Caco-2 (cell line): ENCODE measurements at regions not wholly inside any gene's neighbourhood (a gene's known extent, or its start where the extent isn't known, plus 50 kb on each side); places are given as distances from the start of the nearest gene placed in this dataset.

Source experiments
- BruUV-seq: library from RNA; stranded (reverse); fragments of 400-500 nt; replicated peaks from 2 replicates; lab custom pipeline; 2021; lab: Mats Ljungman, UMichigan
- CTCF ChIA-PET: fragments of 300-600 bp; sonication (Branson Sonifier 250); formaldehyde crosslinking; loops from one replicate; lab custom pipeline; 2022; ENCODE audit warnings: antibody characterized with exemption; lab: Charles Lee
- POLR2A ChIA-PET: fragments of 300-600 bp; sonication (Branson Sonifier 250); formaldehyde crosslinking; loops from one replicate; lab custom pipeline; 2022; ENCODE audit warnings: antibody characterized with exemption; lab: Charles Lee
- DNase-seq, 2 experiments: peaks; one replicate each; pipeline versions ENCODE4 v3.0.0 to v3.0.0-alpha.2; 2020 to 2022
- H3K27me3 ChIP-seq: replicated peaks from 2 replicates; pipeline ENCODE4 v1.6.0; 2011; ENCODE audit warnings: low read length; ENCODE audit not compliant: control insufficient read depth, insufficient read depth
- H3K36me3 ChIP-seq: 2 replicates; pipeline ENCODE4 v1.5.1; 2011; ENCODE audit warnings: low read length; ENCODE audit not compliant: control insufficient read depth, insufficient read depth
- H3K4me1 ChIP-seq: fragments of 250-450 bp; sonication (Bioruptor Pico); 2 replicates; pipeline ENCODE4 v1.5.1; 2020; ENCODE audit warnings: mild to moderate bottlenecking
- H3K4me3 ChIP-seq: 2 replicates; pipeline ENCODE4 v1.5.1; 2011; ENCODE audit warnings: low read depth, mild to moderate bottlenecking, control low read depth, low read length
- H3K9me3 ChIP-seq: fragments of 250-450 bp; sonication (Bioruptor Pico); 2 replicates; pipeline ENCODE4 v1.5.1; 2020; ENCODE audit warnings: mild to moderate bottlenecking, moderate library complexity
- H3K27ac Mint-ChIP-seq: one replicate; pipeline ENCODE4 v1.8.0; 2022; ENCODE audit warnings: mixed read lengths; ENCODE audit not compliant: unreplicated experiment
- H3K27me3 Mint-ChIP-seq: one replicate; pipeline ENCODE4 v1.8.0; 2022; ENCODE audit warnings: mixed read lengths; ENCODE audit not compliant: insufficient read depth, unreplicated experiment
- H3K36me3 Mint-ChIP-seq: one replicate; pipeline ENCODE4 v1.8.0; 2022; ENCODE audit warnings: mild to moderate bottlenecking, mixed read lengths; ENCODE audit not compliant: insufficient read depth, unreplicated experiment
- H3K4me1 Mint-ChIP-seq: one replicate; pipeline ENCODE4 v1.8.0; 2022; ENCODE audit warnings: low read depth, mixed read lengths; ENCODE audit not compliant: unreplicated experiment
- H3K4me3 Mint-ChIP-seq: one replicate; pipeline ENCODE4 v1.8.0; 2022; ENCODE audit warnings: mild to moderate bottlenecking, moderate library complexity, mixed read lengths; ENCODE audit not compliant: unreplicated experiment
- H3K9me3 Mint-ChIP-seq: one replicate; pipeline ENCODE4 v1.8.0; 2022; ENCODE audit warnings: mixed read lengths; ENCODE audit not compliant: unreplicated experiment
- intact Hi-C: fragments of 100-400 bp; cut with micrococcal nuclease; formaldehyde crosslinking; loops from one replicate; pipeline ENCODE4 v1.10.0; 2022; ENCODE audit not compliant: unreplicated experiment
- TF ChIP-seq, protein P1 (sequence below), 2 experiments: fragments of 200-600 bp in 1 of 2; IDR thresholded peaks; 1 replicate in 1 of 2; 2 replicates in 1 of 2; pipeline versions ENCODE4 v1.5.1 to v1.8.0; 2011 to 2022; ENCODE audit warnings: antibody characterized with exemption in 1 of 2, control low read depth in 1 of 2, inconsistent platforms in 1 of 2, low read depth in 1 of 2, low read length in 1 of 2, mild to moderate bottlenecking in 1 of 2, moderate library complexity in 1 of 2; ENCODE audit not compliant: insufficient read depth in 1 of 2, severe bottlenecking in 1 of 2, unreplicated experiment in 1 of 2

DNA sequence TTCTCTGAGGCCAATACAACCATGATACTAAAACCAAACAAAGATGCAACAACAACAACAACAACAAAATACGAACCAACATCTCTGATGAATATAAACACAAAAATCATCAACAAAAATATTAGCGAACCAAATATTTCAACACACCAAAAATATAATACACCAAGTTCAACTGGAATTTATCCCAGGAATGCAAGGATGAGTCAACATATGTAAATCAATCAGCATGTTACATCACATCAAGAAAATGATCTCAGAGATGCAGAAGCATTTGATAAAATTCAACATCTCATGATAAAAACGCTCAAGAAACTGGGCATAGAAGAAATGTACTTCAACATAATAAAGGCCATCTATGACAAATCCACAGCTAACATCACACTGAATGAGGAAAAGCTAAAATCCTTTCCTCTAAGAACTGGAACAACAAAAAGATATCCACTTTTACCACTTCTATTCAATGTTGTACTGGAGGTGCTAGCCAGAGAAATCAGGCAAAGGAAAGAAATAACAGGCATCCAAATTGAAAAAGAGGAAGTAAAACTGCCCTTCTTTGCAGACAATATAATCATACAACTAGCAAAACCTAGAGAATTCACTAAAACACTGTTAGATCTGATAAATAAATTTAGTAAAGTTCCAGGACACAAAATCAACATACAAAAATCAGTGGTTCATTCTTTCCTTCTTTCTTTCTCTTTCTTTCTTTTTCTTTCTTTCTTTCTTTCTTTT is 2448.7 kb upstream of the PCDH20 start:
- H3K4me1 Mint-ChIP-seq: no peaks in the 10 kb centered on the region
- Histone ChIP-seq H3K4me1 (no peaks in the 10 kb centered on the region), H3K4me3 (no peak overlapping the region), H3K27me3 (no peaks in the 10 kb centered on the region), H3K9me3 (no peaks in the 10 kb centered on the region), H3K36me3 (no peaks in the 10 kb centered on the region)
- H3K27me3 Mint-ChIP-seq: peaks cover 34% of the 10 kb centered on the region
- TF ChIP-seq, protein P1, sequence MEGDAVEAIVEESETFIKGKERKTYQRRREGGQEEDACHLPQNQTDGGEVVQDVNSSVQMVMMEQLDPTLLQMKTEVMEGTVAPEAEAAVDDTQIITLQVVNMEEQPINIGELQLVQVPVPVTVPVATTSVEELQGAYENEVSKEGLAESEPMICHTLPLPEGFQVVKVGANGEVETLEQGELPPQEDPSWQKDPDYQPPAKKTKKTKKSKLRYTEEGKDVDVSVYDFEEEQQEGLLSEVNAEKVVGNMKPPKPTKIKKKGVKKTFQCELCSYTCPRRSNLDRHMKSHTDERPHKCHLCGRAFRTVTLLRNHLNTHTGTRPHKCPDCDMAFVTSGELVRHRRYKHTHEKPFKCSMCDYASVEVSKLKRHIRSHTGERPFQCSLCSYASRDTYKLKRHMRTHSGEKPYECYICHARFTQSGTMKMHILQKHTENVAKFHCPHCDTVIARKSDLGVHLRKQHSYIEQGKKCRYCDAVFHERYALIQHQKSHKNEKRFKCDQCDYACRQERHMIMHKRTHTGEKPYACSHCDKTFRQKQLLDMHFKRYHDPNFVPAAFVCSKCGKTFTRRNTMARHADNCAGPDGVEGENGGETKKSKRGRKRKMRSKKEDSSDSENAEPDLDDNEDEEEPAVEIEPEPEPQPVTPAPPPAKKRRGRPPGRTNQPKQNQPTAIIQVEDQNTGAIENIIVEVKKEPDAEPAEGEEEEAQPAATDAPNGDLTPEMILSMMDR (IDR thresholded peaks at IDR 0.05; ENCODE audit: insufficient read depth in 1 of 2, low read depth in 1 of 2, low read length in 1 of 2, severe bottlenecking in 1 of 2, unreplicated experiment in 1 of 2): no peak
- no peaks in the 10 kb centered on the region for H3K36me3 Mint-ChIP-seq
- CTCF ChIA-PET: no interaction called here
- intact Hi-C loops: no loop called here
- no peak overlapping the region for H3K4me3 Mint-ChIP-seq
- POLR2A ChIA-PET: no interaction called here
- BruUV-seq: no TSS peak
- H3K27ac Mint-ChIP-seq: no peak overlapping the region
- DNase-seq: no peak
- H3K9me3 Mint-ChIP-seq: no peaks in the 10 kb centered on the region

DNA sequence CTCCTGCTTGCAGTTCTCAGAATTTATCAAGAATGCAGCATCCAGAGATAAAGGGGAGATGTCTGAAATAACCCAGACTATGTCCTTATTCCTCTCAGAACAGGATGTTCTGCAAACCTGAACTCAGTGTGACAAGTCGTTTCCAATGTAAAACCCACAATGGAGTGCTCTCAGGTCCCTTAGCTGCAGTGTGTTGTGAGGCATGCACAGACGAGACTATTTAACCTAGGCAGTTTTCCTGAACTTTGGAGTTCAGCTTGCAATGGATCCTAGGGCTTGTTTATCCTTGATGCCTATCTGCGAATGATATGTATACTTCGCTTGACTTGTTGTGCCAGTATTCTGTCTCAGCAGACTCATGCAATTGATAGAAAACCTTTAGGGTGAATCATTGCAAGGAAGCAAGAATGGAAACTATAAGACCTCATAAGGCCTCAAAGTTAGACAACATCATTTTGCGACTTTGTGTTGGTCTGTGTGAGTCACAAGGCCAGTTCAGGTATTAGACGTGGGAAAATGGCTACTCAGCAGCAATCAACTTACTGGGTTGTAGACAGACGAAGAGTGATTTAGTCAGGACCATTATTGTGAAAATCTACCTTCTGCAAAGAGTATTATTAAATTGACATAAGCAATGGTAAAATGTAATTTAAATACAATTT is 2439.9 kb upstream of the PCDH20 start:
- no peaks in the 10 kb centered on the region for H3K36me3 Mint-ChIP-seq
- no peaks in the 10 kb centered on the region for H3K27me3 Mint-ChIP-seq
- H3K4me1 Mint-ChIP-seq: no peaks in the 10 kb centered on the region
- no TSS peak for BruUV-seq
- no peaks in the 10 kb centered on the region for H3K9me3 Mint-ChIP-seq
- no peak overlapping the region for H3K27ac Mint-ChIP-seq
- Histone ChIP-seq H3K4me3 (no peak overlapping the region), H3K4me1 (no peaks in the 10 kb centered on the region), H3K27me3 (no peaks in the 10 kb centered on the region), H3K36me3 (no peaks in the 10 kb centered on the region), H3K9me3 (no peaks in the 10 kb centered on the region)
- CTCF ChIA-PET: no interaction called here
- no peak overlapping the region for H3K4me3 Mint-ChIP-seq
- POLR2A ChIA-PET: no interaction called here
- TF ChIP-seq, protein P1 (IDR thresholded peaks at IDR 0.05; ENCODE audit: insufficient read depth in 1 of 2, low read depth in 1 of 2, low read length in 1 of 2, severe bottlenecking in 1 of 2, unreplicated experiment in 1 of 2): no peak
- intact Hi-C loops: no loop called here
- no peak for DNase-seq

DNA sequence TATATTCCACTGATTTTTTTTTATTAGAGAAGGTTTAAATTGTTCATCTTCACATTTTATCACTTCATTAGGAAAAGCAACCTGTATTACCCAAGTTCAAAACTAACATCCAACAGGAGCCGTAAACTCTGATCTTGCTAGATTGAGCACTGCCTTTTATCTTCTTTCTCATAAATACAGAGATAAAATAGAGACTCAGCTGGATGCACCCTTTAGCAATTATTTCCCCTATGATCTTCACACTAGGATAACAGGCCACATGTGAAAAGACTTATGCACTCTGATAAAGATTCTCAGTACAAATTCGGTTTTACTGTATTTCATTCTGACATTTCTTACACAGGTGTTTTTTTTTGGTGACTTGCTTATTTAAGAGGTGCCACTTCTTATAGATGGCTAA is 2438.2 kb upstream of the PCDH20 start:
- TF ChIP-seq, protein P1 (IDR thresholded peaks at IDR 0.05; ENCODE audit: insufficient read depth in 1 of 2, low read depth in 1 of 2, low read length in 1 of 2, severe bottlenecking in 1 of 2, unreplicated experiment in 1 of 2): no peak
- Histone ChIP-seq H3K9me3 (no peaks in the 10 kb centered on the region), H3K27me3 (no peaks in the 10 kb centered on the region), H3K4me1 (no peaks in the 10 kb centered on the region), H3K4me3 (no peak overlapping the region), H3K36me3 (no peaks in the 10 kb centered on the region)
- H3K4me3 Mint-ChIP-seq: no peak overlapping the region
- no peaks in the 10 kb centered on the region for H3K4me1 Mint-ChIP-seq
- no TSS peak for BruUV-seq
- no peak overlapping the region for H3K27ac Mint-ChIP-seq
- H3K27me3 Mint-ChIP-seq: no peaks in the 10 kb centered on the region
- ChIA-PET CTCF (no interaction called here), POLR2A (no interaction called here)
- no peaks in the 10 kb centered on the region for H3K36me3 Mint-ChIP-seq
- intact Hi-C loops: no loop called here
- H3K9me3 Mint-ChIP-seq: no peaks in the 10 kb centered on the region
- DNase-seq: no peak
